ENCODE measurements at regions not wholly inside any gene's neighbourhood (a gene's known extent, or its start where the extent isn't known, plus 50 kb on each side); places are given as distances from the start of the nearest gene placed in this dataset.

GRCh38 chr6:16936893-16937292, 165.0 kb upstream of the STMND1 start:
- Histone ChIP-seq H3K4me2 (ENCODE audit: insufficient read depth, insufficient read length, low read length) (no peak overlapping the region), H2BK5ac (ENCODE audit: insufficient read length, low read length) (no peak overlapping the region), H3K79me2 (ENCODE audit: insufficient read depth, low read length) (no peaks in the 10 kb centered on the region), H4K8ac (replicated peaks; ENCODE audit: insufficient read length, low read depth, low read length) (no peak overlapping the region), H3K23me2 (ENCODE audit: insufficient read length, low read depth, low read length, poor library complexity, severe bottlenecking) (no peaks in the 10 kb centered on the region), H3K14ac (ENCODE audit: insufficient read depth, low read length) (no peak overlapping the region), H2BK12ac (ENCODE audit: insufficient read length, low read depth, low read length) (no peak overlapping the region), H3K18ac (ENCODE audit: insufficient read length, low read depth, low read length) (no peak overlapping the region), H3K9me3 (ENCODE audit: control insufficient read depth, low read depth, low read length) (no peaks in the 10 kb centered on the region), H4K91ac (ENCODE audit: insufficient read length, low read depth, low read length) (no peak overlapping the region), H3K79me1 (ENCODE audit: insufficient read depth, low read depth, low read length, poor library complexity, severe bottlenecking) (no peaks in the 10 kb centered on the region), H3K9ac (ENCODE audit: extremely low read depth, insufficient read length, low read length) (no peak overlapping the region), H4K5ac (ENCODE audit: insufficient read length, low read depth, low read length) (no peak overlapping the region), H2BK120ac (ENCODE audit: low read depth, low read length, poor library complexity, severe bottlenecking) (no peak overlapping the region), H2AFZ (ENCODE audit: low read length) (no peak overlapping the region), H2BK20ac (ENCODE audit: low read depth, low read length, poor library complexity, severe bottlenecking) (no peak overlapping the region), H3K23ac (ENCODE audit: insufficient read length, low read depth, low read length) (no peak overlapping the region), H3T11ph (ENCODE audit: low read length) (no peak overlapping the region), H4K20me1 (ENCODE audit: control insufficient read depth, insufficient read depth, insufficient read length) (no peaks in the 10 kb centered on the region), H2BK15ac (ENCODE audit: low read depth, low read length) (no peak overlapping the region), H3K27me3 (ENCODE audit: insufficient read depth, low read length) (no peaks in the 10 kb centered on the region), H2AK5ac (ENCODE audit: insufficient read length, low read length) (no peak overlapping the region), H3K4ac (ENCODE audit: low read depth, low read length) (no peak overlapping the region), H3K56ac (ENCODE audit: insufficient read length, low read depth, low read length) (no peak overlapping the region), H3K27ac (ENCODE audit: insufficient read length, low read depth, low read length) (no peak overlapping the region), H3K4me1 (ENCODE audit: insufficient read depth, low read length) (no peaks in the 10 kb centered on the region)
- H3K4me1 Mint-ChIP-seq = peaks cover 2% of the 10 kb centered on the region in 2 experiments; a peak in 1 of 4 replicates
- WGBS (ENCODE audit: extremely low coverage, insufficient read length, low lambda C conversion rate) = no CpG with 5 or more reads among the region's 3 CpGs
- no peaks in the 10 kb centered on the region for H3K36me3 Mint-ChIP-seq (ENCODE audit: insufficient read depth in 1 of 3, low read depth in 3 of 3)
- DNase-seq = no peak
- no peak for TF ChIP-seq CTCF (conservative IDR thresholded peaks at IDR 0.05)
- no peaks in the 10 kb centered on the region for H3K9me3 Mint-ChIP-seq
- no peak overlapping the region for H3K27ac Mint-ChIP-seq
- peaks cover 1% of the 10 kb centered on the region; the same call in 1 of the 2 replicates for H3K27me3 Mint-ChIP-seq (ENCODE audit: low read depth)
- no peak overlapping the region for H3K4me3 Mint-ChIP-seq
